KMS-11 (cell line): ENCODE measurements at regions not wholly inside any gene's neighbourhood (a gene's known extent, or its start where the extent isn't known, plus 50 kb on each side); places are given as distances from the start of the nearest gene placed in this dataset.

ENCODE experiments used
- H2AFZ ChIP-seq: fragments of 200-600 bp; sonication (generic); 2 replicates; pipeline ENCODE4 v1.6.1; 2016; ENCODE audit warnings: antibody characterized with exemption, mixed run types, low read depth
- H3K27ac ChIP-seq: fragments of 200-600 bp; sonication (generic); 2 replicates; pipeline ENCODE4 v1.6.1; 2016; ENCODE audit warnings: mild to moderate bottlenecking, mixed run types
- H3K27me3 ChIP-seq: fragments of 200-600 bp; sonication (generic); 2 replicates; pipeline ENCODE4 v1.6.1; 2017; ENCODE audit warnings: mild to moderate bottlenecking, low read depth, mixed run types, moderate library complexity; ENCODE audit not compliant: insufficient read depth
- H3K36me3 ChIP-seq: fragments of 200-600 bp; sonication (generic); 2 replicates; pipeline ENCODE4 v1.6.1; 2017; ENCODE audit warnings: mild to moderate bottlenecking, mixed run types; ENCODE audit not compliant: insufficient read depth
- H3K4me1 ChIP-seq: fragments of 200-600 bp; sonication (generic); 2 replicates; pipeline ENCODE4 v1.6.1; 2016; ENCODE audit warnings: mild to moderate bottlenecking, low read depth, mixed run types; ENCODE audit not compliant: poor library complexity, severe bottlenecking
- H3K4me2 ChIP-seq: fragments of 200-600 bp; sonication (generic); 2 replicates; pipeline ENCODE4 v1.7.0; 2016; ENCODE audit warnings: mild to moderate bottlenecking, mixed run types
- H3K4me3 ChIP-seq: fragments of 200-600 bp; sonication (generic); IDR thresholded peaks from 2 replicates; pipeline ENCODE4 v1.6.1; 2017; ENCODE audit warnings: low read depth, low read length, mixed read lengths; ENCODE audit not compliant: insufficient read depth
- H3K79me2 ChIP-seq: fragments of 200-600 bp; sonication (generic); 2 replicates; pipeline ENCODE4 v1.6.1; 2016; ENCODE audit warnings: low read depth, mixed run types; ENCODE audit not compliant: insufficient read depth
- H3K9ac ChIP-seq: fragments of 200-600 bp; sonication (generic); 2 replicates; pipeline ENCODE4 v1.6.1; 2016; ENCODE audit warnings: mild to moderate bottlenecking, mixed run types
- H4K20me1 ChIP-seq: fragments of 200-600 bp; sonication (generic); 2 replicates; pipeline ENCODE4 v1.6.1; 2016; ENCODE audit warnings: mild to moderate bottlenecking, mixed run types; ENCODE audit not compliant: insufficient read depth
- TF ChIP-seq, protein P1 (sequence below): fragments of 200-600 bp; sonication (generic); conservative IDR thresholded peaks from 2 replicates; pipeline ENCODE4 v1.6.1; 2017; ENCODE audit warnings: low read depth, mild to moderate bottlenecking, antibody characterized with exemption, low read length, moderate library complexity, mixed read lengths

DNA sequence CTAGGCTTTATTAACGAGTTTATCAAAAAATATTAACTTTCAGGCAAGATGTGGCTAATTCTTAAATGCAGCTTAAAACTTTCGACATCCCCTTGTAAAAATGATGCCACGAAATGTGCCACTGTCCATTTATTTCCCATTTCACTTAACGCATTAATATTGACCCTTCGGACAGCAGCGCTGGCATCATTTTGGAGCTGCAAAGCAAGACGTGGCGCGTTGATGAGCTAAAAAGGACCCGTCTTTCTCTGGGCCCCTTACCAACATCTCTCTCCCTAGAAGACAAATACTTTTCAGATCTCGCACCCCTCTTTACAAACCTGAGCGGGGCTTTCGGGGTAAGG, 367.9 kb downstream of the MTX2 start:
- H3K27ac ChIP-seq = no peak overlapping the region
- no peaks in the 10 kb centered on the region for H3K27me3 ChIP-seq

DNA sequence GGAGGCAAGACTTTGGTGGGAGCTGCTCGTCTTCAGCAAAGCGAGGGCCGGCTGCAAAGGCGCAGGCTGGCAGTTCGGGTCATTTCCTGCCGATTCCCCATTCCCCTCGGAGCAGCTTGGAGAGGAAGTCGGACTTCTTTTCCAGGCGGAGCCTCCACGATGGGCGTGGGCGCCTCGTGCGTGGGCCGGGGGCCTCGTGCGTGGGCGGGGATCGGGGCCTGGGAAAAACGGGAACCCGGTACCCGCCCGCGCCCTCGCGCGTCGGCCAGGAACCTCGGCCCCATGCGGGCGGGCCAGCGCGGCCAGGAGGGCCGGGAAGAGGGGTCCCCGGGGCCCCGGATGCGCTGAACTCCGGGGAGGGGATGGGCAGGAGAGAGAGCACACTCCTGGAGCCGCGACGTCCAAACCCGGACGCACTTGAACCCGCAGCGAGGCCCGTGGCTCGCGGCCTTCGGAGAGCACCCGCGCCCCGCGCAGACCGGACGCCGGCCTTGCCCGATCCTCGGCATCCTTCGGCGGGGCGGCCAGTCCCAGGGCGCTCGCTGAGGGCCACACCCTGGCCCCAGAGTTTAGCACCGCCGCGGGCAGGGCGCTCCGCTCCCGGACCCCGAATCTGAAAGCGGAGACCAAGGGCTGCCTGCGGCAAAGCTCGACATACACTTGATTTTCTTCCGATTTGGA, 368.4 kb downstream of the MTX2 start:
- no peaks in the 10 kb centered on the region for H3K79me2 ChIP-seq
- no peaks in the 10 kb centered on the region for H4K20me1 ChIP-seq
- no peaks in the 10 kb centered on the region for H3K27me3 ChIP-seq
- TF ChIP-seq, protein P1, sequence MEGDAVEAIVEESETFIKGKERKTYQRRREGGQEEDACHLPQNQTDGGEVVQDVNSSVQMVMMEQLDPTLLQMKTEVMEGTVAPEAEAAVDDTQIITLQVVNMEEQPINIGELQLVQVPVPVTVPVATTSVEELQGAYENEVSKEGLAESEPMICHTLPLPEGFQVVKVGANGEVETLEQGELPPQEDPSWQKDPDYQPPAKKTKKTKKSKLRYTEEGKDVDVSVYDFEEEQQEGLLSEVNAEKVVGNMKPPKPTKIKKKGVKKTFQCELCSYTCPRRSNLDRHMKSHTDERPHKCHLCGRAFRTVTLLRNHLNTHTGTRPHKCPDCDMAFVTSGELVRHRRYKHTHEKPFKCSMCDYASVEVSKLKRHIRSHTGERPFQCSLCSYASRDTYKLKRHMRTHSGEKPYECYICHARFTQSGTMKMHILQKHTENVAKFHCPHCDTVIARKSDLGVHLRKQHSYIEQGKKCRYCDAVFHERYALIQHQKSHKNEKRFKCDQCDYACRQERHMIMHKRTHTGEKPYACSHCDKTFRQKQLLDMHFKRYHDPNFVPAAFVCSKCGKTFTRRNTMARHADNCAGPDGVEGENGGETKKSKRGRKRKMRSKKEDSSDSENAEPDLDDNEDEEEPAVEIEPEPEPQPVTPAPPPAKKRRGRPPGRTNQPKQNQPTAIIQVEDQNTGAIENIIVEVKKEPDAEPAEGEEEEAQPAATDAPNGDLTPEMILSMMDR = no peak
- H3K36me3 ChIP-seq = no peaks in the 10 kb centered on the region
- H2AFZ ChIP-seq = peak overlapping the region; percentile 97
- peak overlapping the region; percentile 80 for H3K4me3 ChIP-seq
- H3K4me1 ChIP-seq = peaks cover 33% of the 10 kb centered on the region
- peak overlapping the region; percentile 98 for H3K9ac ChIP-seq
- H3K27ac ChIP-seq = peak overlapping the region; percentile 60
- peak overlapping the region; percentile 90 for H3K4me2 ChIP-seq

More for the DNA sequence above, 367.9 kb downstream of the MTX2 start:
- H3K4me3 ChIP-seq = no peak overlapping the region
- TF ChIP-seq, protein P1 = no peak
- H2AFZ ChIP-seq = peak overlapping the region; percentile 97
- no peaks in the 10 kb centered on the region for H3K79me2 ChIP-seq
- H3K4me1 ChIP-seq = peaks cover 33% of the 10 kb centered on the region
- peak overlapping the region; percentile 90 for H3K4me2 ChIP-seq
- no peaks in the 10 kb centered on the region for H3K36me3 ChIP-seq
- H4K20me1 ChIP-seq = no peaks in the 10 kb centered on the region
- peak overlapping the region; percentile 98; the same call in 1 of the 2 replicates for H3K9ac ChIP-seq

- TF ChIP-seq, protein P1 = peak; percentile 89
- Histone ChIP-seq H3K4me2 (peak overlapping the region; percentile 90), H4K20me1 (no peaks in the 10 kb centered on the region), H3K27me3 (no peaks in the 10 kb centered on the region), H3K4me1 (peaks cover 33% of the 10 kb centered on the region), H3K27ac (peak overlapping the region; percentile 60), H2AFZ (peak overlapping the region; percentile 97), H3K36me3 (no peaks in the 10 kb centered on the region), H3K9ac (peak overlapping the region; percentile 98), H3K79me2 (no peaks in the 10 kb centered on the region), H3K4me3 (peak overlapping the region; percentile 80)
Measured at GRCh38 chr2:176638167-176639015, 369.1 kb downstream of the MTX2 start.

GRCh38 chr2:176639016-176639343, 369.7 kb downstream of the MTX2 start:
- H3K27me3 ChIP-seq = no peaks in the 10 kb centered on the region
- TF ChIP-seq, protein P1 = no peak
- no peak overlapping the region for H3K4me3 ChIP-seq
- H3K4me1 ChIP-seq = peaks cover 33% of the 10 kb centered on the region
- no peaks in the 10 kb centered on the region for H3K36me3 ChIP-seq
- H4K20me1 ChIP-seq = no peaks in the 10 kb centered on the region
- H3K4me2 ChIP-seq = no peak overlapping the region
- H3K9ac ChIP-seq = no peak overlapping the region
- H3K27ac ChIP-seq = no peak overlapping the region
- no peaks in the 10 kb centered on the region for H3K79me2 ChIP-seq
- H2AFZ ChIP-seq = no peak overlapping the region
